Fibroblast of lung (primary cell): ENCODE measurements at regions not wholly inside any gene's neighbourhood (a gene's known extent, or its start where the extent isn't known, plus 50 kb on each side); places are given as distances from the start of the nearest gene placed in this dataset.

Experiments
- EZH2 ChIP-seq: IDR thresholded peaks from 2 replicates; pipeline ENCODE4 v1.5.1; 2012; ENCODE audit warnings: low read length, control low read depth, mild to moderate bottlenecking; ENCODE audit errors: missing control alignments
- TF ChIP-seq, protein P1 (sequence below), 2 donors: IDR thresholded peaks in 1 of 2; conservative IDR thresholded peaks in 1 of 2; 1 replicate in 1 of 2; 2 replicates in 1 of 2; pipeline ENCODE4 v1.5.1; 2011 to 2012; ENCODE audit warnings: low read length in 2 of 2, control low read depth in 1 of 2, inconsistent platforms in 1 of 2, low read depth in 1 of 2, mild to moderate bottlenecking in 1 of 2

GRCh38 chr1:147099192-147099591, 73.1 kb downstream of the PRKAB2 start:
- TF ChIP-seq, protein P1, sequence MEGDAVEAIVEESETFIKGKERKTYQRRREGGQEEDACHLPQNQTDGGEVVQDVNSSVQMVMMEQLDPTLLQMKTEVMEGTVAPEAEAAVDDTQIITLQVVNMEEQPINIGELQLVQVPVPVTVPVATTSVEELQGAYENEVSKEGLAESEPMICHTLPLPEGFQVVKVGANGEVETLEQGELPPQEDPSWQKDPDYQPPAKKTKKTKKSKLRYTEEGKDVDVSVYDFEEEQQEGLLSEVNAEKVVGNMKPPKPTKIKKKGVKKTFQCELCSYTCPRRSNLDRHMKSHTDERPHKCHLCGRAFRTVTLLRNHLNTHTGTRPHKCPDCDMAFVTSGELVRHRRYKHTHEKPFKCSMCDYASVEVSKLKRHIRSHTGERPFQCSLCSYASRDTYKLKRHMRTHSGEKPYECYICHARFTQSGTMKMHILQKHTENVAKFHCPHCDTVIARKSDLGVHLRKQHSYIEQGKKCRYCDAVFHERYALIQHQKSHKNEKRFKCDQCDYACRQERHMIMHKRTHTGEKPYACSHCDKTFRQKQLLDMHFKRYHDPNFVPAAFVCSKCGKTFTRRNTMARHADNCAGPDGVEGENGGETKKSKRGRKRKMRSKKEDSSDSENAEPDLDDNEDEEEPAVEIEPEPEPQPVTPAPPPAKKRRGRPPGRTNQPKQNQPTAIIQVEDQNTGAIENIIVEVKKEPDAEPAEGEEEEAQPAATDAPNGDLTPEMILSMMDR (conservative IDR thresholded peaks at IDR 0.05 in 1 of 2, IDR thresholded peaks at IDR 0.05 in 1 of 2; ENCODE audit: low read depth in 1 of 2, low read length in 2 of 2), result no peak
- TF ChIP-seq EZH2, result no peak
